WI38 (cell line): ENCODE measurements at regions not wholly inside any gene's neighbourhood (a gene's known extent, or its start where the extent isn't known, plus 50 kb on each side); places are given as distances from the start of the nearest gene placed in this dataset.

ENCODE experiments used
- H3K4me3 ChIP-seq: 2 replicates; pipeline ENCODE4 v1.5.1; 2011; ENCODE audit warnings: low read depth, mild to moderate bottlenecking, control low read depth, low read length
- CTCF ChIP-seq: IDR thresholded peaks from 2 replicates; pipeline ENCODE4 v1.5.1; 2012; ENCODE audit warnings: low read depth, mild to moderate bottlenecking, control low read depth, low read length

- no peak for TF ChIP-seq CTCF
- H3K4me3 ChIP-seq, result no peak overlapping the region
These were observed 88.2 kb upstream of the GPR26 start for GRCh38 chr10:123577921-123578461.

- no peak for TF ChIP-seq CTCF
These were observed 87.4 kb upstream of the GPR26 start for GRCh38 chr10:123578721-123579120.

DNA sequence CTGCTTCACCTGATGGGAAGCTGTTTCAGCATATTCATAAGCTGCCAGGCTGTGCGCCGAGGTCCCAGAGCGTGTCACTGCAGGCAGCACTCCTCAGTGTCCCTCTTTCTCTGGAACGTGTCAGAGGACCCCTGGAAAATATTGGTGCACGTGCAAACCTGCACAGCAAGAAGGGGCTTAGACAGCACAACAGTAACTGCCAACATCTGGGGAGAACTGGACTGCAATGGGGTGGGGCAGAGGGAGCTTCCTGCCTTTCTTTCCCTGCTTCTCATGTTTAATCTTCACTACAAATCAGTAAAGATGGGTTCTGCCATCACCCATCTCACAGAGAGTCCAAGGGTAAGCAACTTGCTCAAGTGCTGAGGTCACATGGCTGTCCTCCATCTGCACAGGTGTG is 86.5 kb upstream of the GPR26 start:
- no peak for TF ChIP-seq CTCF
- H3K4me3 ChIP-seq, result no peak overlapping the region

More at GRCh38 chr10:123578721-123579120, 87.4 kb upstream of the GPR26 start:
- no peak overlapping the region for H3K4me3 ChIP-seq

- H3K4me3 ChIP-seq, result no peak overlapping the region
- TF ChIP-seq CTCF, result no peak
These were observed 85.7 kb upstream of the GPR26 start for GRCh38 chr10:123580426-123580825.

- TF ChIP-seq CTCF, result no peak
- no peak overlapping the region for H3K4me3 ChIP-seq
These were observed 84.5 kb upstream of the GPR26 start for GRCh38 chr10:123581656-123582055.

GRCh38 chr10:123582084-123582989 is 83.8 kb upstream of the GPR26 start:
- no peak overlapping the region for H3K4me3 ChIP-seq
- TF ChIP-seq CTCF, result peak; percentile 80
